ENCODE measurements at regions not wholly inside any gene's neighbourhood (a gene's known extent, or its start where the extent isn't known, plus 50 kb on each side); places are given as distances from the start of the nearest gene placed in this dataset.
"Not testable (repeated sequence)": the region's sequence is repeated elsewhere in the genome, so short reads cannot be mapped to it uniquely, and the experiment has no call there.

DNA sequence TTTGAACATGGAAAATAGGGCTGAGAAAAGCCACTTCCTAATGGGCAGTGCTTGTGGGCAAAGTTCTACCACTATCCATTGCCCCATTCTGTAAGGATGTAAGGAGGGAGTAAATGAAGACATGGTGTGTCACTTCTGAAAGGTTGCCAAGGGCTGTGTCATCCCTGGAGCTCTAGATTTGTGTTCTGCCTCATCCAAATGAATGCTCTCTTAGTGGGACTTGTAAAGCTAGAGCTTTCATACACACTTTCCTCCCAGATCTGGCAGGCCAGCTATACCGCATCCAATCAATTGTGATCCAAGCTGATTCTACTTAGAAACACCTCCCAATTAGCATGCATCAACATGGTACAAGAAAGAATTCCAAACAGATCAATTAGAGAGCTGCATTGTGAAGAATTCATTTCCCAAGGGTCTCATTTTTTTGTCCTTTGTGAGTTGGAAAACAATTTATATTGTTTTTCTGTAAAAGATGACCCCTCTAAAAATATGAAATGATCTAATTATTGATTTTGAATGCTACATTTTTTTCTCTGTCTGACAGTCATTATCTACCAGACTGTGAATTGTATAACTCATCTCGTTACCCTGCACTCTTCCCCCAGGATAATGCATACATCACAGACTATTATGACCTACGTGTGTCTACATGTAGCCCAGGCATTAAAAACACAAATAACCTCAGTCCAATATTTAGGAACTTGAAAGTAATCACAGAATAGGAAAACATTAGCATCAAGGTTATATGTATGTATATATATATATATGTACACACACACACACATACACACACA is 117.1 kb upstream of the DUSP10 start:
- intact Hi-C loops (cut with DNase I), result no loop called here
- ATAC-seq (no peak), DNase-seq (no peak)
- WGBS, result 88% methylated on average over 3 of the region's 3 CpGs
- Histone ChIP-seq H3K4me3 (ENCODE audit: low read length) (no peak overlapping the region), H3K27me3 (ENCODE audit: control insufficient read depth, insufficient read depth) (no peaks in the 10 kb centered on the region), H3K27ac (ENCODE audit: low read length) (no peak overlapping the region), H3K9me3 (ENCODE audit: control insufficient read depth, low read length) (no peaks in the 10 kb centered on the region), H3K4me1 (ENCODE audit: control insufficient read depth, insufficient read depth, low read length) (no peaks in the 10 kb centered on the region)

GRCh38 chr1:221857094-221857444 is 115.2 kb upstream of the DUSP10 start:
- H3K4me3 ChIP-seq (ENCODE audit: low read length); DNase-seq; H3K9me3 ChIP-seq (ENCODE audit: control insufficient read depth, low read length); intact Hi-C loops (cut with DNase I); H3K4me1 ChIP-seq (ENCODE audit: control insufficient read depth, insufficient read depth, low read length); ATAC-seq; H3K27ac ChIP-seq (ENCODE audit: low read length); H3K27me3 ChIP-seq (ENCODE audit: control insufficient read depth, insufficient read depth): not testable (repeated sequence)
- WGBS, result 65% methylated on average over 2 of the region's 4 CpGs

DNA sequence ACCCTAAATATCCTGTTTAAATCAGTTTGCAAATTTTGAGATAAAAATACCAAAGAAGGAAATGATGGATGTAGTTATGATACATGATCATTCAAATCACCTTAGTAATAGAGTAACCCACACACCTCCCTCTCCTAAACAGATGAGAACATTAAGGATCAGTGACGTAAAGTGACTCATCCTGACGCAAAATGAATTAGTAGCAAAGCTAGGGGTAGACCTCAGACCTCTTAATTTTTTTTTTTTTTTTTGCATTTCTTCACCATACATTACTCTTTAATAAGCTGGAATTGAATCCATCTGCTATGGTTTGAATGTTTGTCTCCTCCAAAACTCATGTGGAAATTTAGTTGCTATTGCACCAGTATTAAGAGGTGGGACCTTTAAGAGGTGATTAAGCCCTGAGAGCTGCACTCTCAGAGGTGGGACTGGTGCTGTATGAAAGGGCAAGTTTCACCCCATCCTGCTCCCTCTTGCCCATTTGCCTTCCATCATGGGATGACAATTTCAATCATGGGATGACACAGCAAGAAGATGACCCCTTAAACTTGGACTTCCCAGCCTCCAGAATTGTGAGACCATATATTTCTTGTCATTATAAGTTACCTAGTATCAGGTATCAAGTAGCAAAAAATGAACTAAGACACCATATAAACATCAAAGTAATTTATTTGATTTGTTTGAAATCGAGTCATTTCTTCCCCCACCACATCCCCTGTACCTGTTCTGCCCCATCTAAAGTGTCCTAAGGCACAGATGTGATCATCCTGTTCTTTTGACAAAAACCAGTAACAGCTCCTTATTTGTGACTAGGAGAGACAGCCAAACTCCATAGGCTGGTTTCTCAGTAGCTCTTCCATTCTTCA is 114.6 kb upstream of the DUSP10 start:
- Histone ChIP-seq H3K27me3 (ENCODE audit: control insufficient read depth, insufficient read depth) (no peaks in the 10 kb centered on the region), H3K27ac (ENCODE audit: low read length) (no peak overlapping the region), H3K9me3 (ENCODE audit: control insufficient read depth, low read length) (no peaks in the 10 kb centered on the region), H3K4me3 (ENCODE audit: low read length) (no peak overlapping the region), H3K4me1 (ENCODE audit: control insufficient read depth, insufficient read depth, low read length) (no peaks in the 10 kb centered on the region)
- WGBS, result 88% methylated on average over 3 of the region's 3 CpGs
- intact Hi-C loops (cut with DNase I), result no loop called here
- DNase-seq (no peak), ATAC-seq (no peak)

- no peak for DNase-seq
- no peaks in the 10 kb centered on the region for H3K9me3 ChIP-seq (ENCODE audit: control insufficient read depth, low read length)
- no peak for ATAC-seq
- no peak overlapping the region for H3K4me3 ChIP-seq (ENCODE audit: low read length)
- no peaks in the 10 kb centered on the region for H3K27me3 ChIP-seq (ENCODE audit: control insufficient read depth, insufficient read depth)
- intact Hi-C loops (cut with DNase I), result no loop called here
- H3K4me1 ChIP-seq (ENCODE audit: control insufficient read depth, insufficient read depth, low read length), result no peaks in the 10 kb centered on the region
- WGBS, result 96% methylated on average over 2 of the region's 2 CpGs
- H3K27ac ChIP-seq (ENCODE audit: low read length), result no peak overlapping the region
These were observed 113.3 kb upstream of the DUSP10 start for GRCh38 chr1:221855156-221855555.

- Histone ChIP-seq H3K27ac (ENCODE audit: low read length) (no peak overlapping the region), H3K4me3 (ENCODE audit: low read length) (no peak overlapping the region), H3K4me1 (ENCODE audit: control insufficient read depth, insufficient read depth, low read length) (no peaks in the 10 kb centered on the region), H3K27me3 (ENCODE audit: control insufficient read depth, insufficient read depth) (no peaks in the 10 kb centered on the region), H3K9me3 (ENCODE audit: control insufficient read depth, low read length) (no peaks in the 10 kb centered on the region)
- intact Hi-C loops (cut with DNase I), result no loop called here
- ATAC-seq (no peak), DNase-seq (no peak)
These were observed 109.4 kb upstream of the DUSP10 start for GRCh38 chr1:221851336-221851735.

DNA sequence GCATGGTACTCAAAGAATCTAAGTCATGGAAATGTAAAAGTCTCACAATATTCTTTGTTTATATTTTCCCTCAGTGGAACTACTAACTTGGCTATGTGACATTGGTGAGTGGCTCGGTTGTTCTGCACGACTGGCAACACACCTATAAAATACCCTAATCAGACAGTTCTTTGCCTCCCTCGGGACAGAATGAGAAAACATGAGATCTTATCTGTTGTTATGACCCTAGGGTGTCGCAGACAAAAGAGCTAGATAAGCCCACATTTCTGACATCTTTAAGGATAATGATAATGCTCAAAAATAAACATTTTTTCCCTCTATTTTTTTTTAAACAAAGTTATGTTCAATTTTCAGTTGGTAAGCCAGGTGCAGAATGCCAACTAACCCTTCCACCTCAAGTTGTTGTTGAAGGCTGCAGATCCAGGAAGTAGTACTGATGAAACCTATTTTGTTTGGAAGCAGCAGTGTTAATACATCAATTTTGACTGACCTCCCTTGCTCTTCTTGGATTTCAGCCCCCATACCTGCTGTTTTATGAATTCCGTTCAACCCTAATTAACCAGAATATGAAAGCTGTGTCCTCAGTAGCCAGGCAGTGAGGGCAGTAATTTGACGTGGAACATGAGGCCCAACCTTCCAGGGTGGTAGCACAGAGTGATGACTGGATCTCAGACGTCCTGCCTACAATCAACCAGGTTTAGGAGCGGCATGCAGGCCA is 108.7 kb upstream of the DUSP10 start:
- WGBS, result 65% methylated on average over 8 of the region's 8 CpGs
- H3K4me3 ChIP-seq (ENCODE audit: low read length), result no peak overlapping the region
- no peak overlapping the region for H3K27ac ChIP-seq (ENCODE audit: low read length)
- no peaks in the 10 kb centered on the region for H3K4me1 ChIP-seq (ENCODE audit: control insufficient read depth, insufficient read depth, low read length)
- intact Hi-C loops (cut with DNase I), result no loop called here
- no peaks in the 10 kb centered on the region for H3K9me3 ChIP-seq (ENCODE audit: control insufficient read depth, low read length)
- ATAC-seq (no peak), DNase-seq (no peak)
- H3K27me3 ChIP-seq (ENCODE audit: control insufficient read depth, insufficient read depth), result no peaks in the 10 kb centered on the region

DNA sequence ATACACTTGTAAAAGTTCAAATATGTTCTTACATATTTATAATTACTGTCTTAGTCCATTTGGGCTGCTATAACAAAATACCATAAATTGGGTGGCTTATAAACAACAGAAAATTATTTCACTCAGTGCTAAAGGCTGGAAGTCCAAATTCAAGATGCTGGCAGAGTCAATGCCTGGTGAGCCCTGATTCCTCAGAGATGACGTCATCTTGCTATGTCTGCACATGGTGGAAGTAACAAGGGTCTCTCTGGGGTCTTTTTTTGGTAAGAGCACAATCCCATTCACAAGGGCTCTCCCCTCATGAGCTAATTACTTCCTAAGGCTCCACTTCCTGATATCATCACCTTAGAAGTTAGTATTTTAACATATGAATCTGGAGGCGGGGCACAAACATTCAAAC is 108.0 kb upstream of the DUSP10 start:
- Histone ChIP-seq H3K9me3 (ENCODE audit: control insufficient read depth, low read length) (no peaks in the 10 kb centered on the region), H3K27me3 (ENCODE audit: control insufficient read depth, insufficient read depth) (no peaks in the 10 kb centered on the region), H3K27ac (ENCODE audit: low read length) (no peak overlapping the region), H3K4me3 (ENCODE audit: low read length) (no peak overlapping the region), H3K4me1 (ENCODE audit: control insufficient read depth, insufficient read depth, low read length) (no peaks in the 10 kb centered on the region)
- no peak for DNase-seq
- intact Hi-C loops (cut with DNase I), result no loop called here
- no peak for ATAC-seq
- WGBS, result 80% methylated on average over 2 of the region's 2 CpGs

DNA sequence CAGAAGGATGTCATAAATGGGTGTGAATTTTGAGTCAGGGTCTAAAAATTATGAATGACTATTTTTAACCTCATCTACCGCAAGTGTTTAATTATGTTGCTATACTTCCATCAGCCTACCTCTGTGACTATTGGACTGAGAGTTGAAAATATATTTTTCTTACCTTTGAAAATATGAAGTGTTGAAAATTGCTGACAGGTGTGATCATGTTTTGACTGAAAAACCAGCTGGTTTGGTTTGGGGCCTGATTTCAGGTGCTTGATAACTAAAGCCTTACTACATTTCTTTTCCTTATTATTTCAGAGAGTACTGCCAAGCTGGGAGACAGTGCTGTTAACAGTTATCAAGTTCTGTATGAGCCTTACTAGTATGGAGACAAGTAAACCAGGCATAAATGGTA is 107.2 kb upstream of the DUSP10 start:
- no peaks in the 10 kb centered on the region for H3K27me3 ChIP-seq (ENCODE audit: control insufficient read depth, insufficient read depth)
- whole genome bisulfite sequencing, result 92% methylated on average over 1 of the region's 1 CpG
- H3K27ac ChIP-seq (ENCODE audit: low read length), result no peak overlapping the region
- no peaks in the 10 kb centered on the region for H3K4me1 ChIP-seq (ENCODE audit: control insufficient read depth, insufficient read depth, low read length)
- no peaks in the 10 kb centered on the region for H3K9me3 ChIP-seq (ENCODE audit: control insufficient read depth, low read length)
- no peak for ATAC-seq
- no peak for DNase-seq
- intact Hi-C loops (cut with DNase I), result no loop called here
- no peak overlapping the region for H3K4me3 ChIP-seq (ENCODE audit: low read length)

- H3K27ac ChIP-seq (ENCODE audit: low read length), result no peak overlapping the region
- no peaks in the 10 kb centered on the region for H3K9me3 ChIP-seq (ENCODE audit: control insufficient read depth, low read length)
- DNase-seq (no peak), ATAC-seq (no peak)
- H3K27me3 ChIP-seq (ENCODE audit: control insufficient read depth, insufficient read depth), result no peaks in the 10 kb centered on the region
- H3K4me3 ChIP-seq (ENCODE audit: low read length), result no peak overlapping the region
- intact Hi-C loops (cut with DNase I), result no loop called here
- H3K4me1 ChIP-seq (ENCODE audit: control insufficient read depth, insufficient read depth, low read length), result no peaks in the 10 kb centered on the region
- 94% methylated on average over 3 of the region's 3 CpGs for WGBS
These were observed 105.8 kb upstream of the DUSP10 start for GRCh38 chr1:221847676-221848075.

DNA sequence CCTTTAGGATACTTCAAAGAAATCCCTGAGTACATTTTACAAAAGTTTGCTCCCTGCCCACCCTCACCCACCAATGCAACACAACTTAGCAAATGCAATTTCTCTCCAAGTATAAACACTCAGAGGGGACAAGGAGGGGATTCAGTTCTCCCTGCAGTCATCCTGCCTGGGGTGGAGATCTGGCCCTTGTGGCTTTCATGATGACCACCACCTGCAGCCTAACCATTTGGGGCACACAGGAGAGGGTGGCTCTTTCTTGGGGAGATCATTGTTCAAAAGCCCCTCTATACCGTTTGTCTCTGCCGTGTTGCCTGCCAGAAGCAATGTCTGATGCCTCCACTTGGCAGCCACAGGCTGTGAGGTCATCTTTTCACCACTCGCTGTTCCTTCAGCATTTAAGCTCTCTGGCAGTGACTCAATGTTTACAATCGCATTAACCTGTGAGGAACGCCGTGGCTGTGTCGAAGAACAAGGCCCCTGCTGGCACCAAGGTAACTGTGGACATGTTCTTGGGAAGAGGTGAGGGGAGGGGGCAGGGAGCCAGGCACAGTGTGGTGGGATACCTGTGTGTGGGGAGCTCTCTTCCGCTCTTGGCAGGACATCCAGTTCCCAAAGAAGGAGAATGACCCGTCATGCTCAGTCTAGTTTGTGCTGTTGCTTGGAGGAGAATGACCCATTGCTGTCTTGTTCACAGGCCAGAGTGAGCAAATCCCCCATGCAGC is 103.9 kb upstream of the DUSP10 start:
- ATAC-seq, result peak in 1 of 2 donors; percentile 40
- Histone ChIP-seq H3K27ac (ENCODE audit: low read length) (no peak overlapping the region), H3K4me3 (ENCODE audit: low read length) (no peak overlapping the region), H3K4me1 (ENCODE audit: control insufficient read depth, insufficient read depth, low read length) (peaks cover 2% of the 10 kb centered on the region), H3K27me3 (ENCODE audit: control insufficient read depth, insufficient read depth) (no peaks in the 10 kb centered on the region), H3K9me3 (ENCODE audit: control insufficient read depth, low read length) (no peaks in the 10 kb centered on the region)
- intact Hi-C loops (cut with DNase I), result no loop called here
- peak in 1 of 3 donors; percentile 36 for DNase-seq
- 85% methylated on average over 9 of the region's 9 CpGs for WGBS

- ATAC-seq, result no peak
- H3K9me3 ChIP-seq (ENCODE audit: control insufficient read depth, low read length), result no peaks in the 10 kb centered on the region
- H3K4me1 ChIP-seq (ENCODE audit: control insufficient read depth, insufficient read depth, low read length), result peaks cover 3% of the 10 kb centered on the region
- H3K27me3 ChIP-seq (ENCODE audit: control insufficient read depth, insufficient read depth), result no peaks in the 10 kb centered on the region
- no peak for DNase-seq
- no peak overlapping the region for H3K27ac ChIP-seq (ENCODE audit: low read length)
- H3K4me3 ChIP-seq (ENCODE audit: low read length), result no peak overlapping the region
- intact Hi-C loops (cut with DNase I), result no loop called here
These were observed 100.1 kb upstream of the DUSP10 start for GRCh38 chr1:221841983-221842335.
